Astrocyte (in vitro differentiated cells and primary cell): ENCODE measurements at regions not wholly inside any gene's neighbourhood (a gene's known extent, or its start where the extent isn't known, plus 50 kb on each side); places are given as distances from the start of the nearest gene placed in this dataset.

Experiments used
- DNase-seq: peaks from one replicate; pipeline ENCODE4 v3.0.0-alpha.2; 2010; ENCODE audit warnings: low read depth
- FAIRE-seq: peaks from 2 replicates; lab custom pipeline; 2011; peaks lifted over from hg19 to GRCh38; lab: Jason Lieb, UNC
- H2AFZ ChIP-seq: 2 replicates; pipeline ENCODE4 v1.6.0; 2012; ENCODE audit warnings: low read depth, low read length, inconsistent platforms
- H3K27ac ChIP-seq: 2 replicates; pipeline ENCODE4 v1.5.1; 2011; ENCODE audit warnings: low read depth, low read length, inconsistent platforms
- H3K27me3 ChIP-seq: 2 replicates; pipeline ENCODE4 v1.6.0; 2011; ENCODE audit warnings: low read length, inconsistent platforms; ENCODE audit not compliant: insufficient read depth
- H3K36me3 ChIP-seq: 2 replicates; pipeline ENCODE4 v1.5.1; 2011; ENCODE audit warnings: low read length, inconsistent platforms; ENCODE audit not compliant: insufficient read depth
- H3K4me1 ChIP-seq: 2 replicates; pipeline ENCODE4 v1.5.1; 2011; ENCODE audit warnings: low read length, inconsistent platforms; ENCODE audit not compliant: insufficient read depth
- H3K4me2 ChIP-seq: 2 replicates; pipeline ENCODE4 v1.6.0; 2012; ENCODE audit warnings: low read length, inconsistent platforms
- H3K4me3 ChIP-seq: 2 replicates; pipeline ENCODE4 v1.5.1; 2011; ENCODE audit warnings: low read depth, mild to moderate bottlenecking, low read length, inconsistent platforms; ENCODE audit not compliant: insufficient read depth
- H3K79me2 ChIP-seq: 2 replicates; pipeline ENCODE4 v1.6.0; 2012; ENCODE audit warnings: mild to moderate bottlenecking, low read length, inconsistent platforms; ENCODE audit not compliant: insufficient read depth
- H3K9ac ChIP-seq: 2 replicates; pipeline ENCODE4 v1.6.0; 2012; ENCODE audit warnings: mild to moderate bottlenecking, low read length, inconsistent platforms
- H3K9me3 ChIP-seq: 2 replicates; pipeline ENCODE4 v1.5.1; 2012; ENCODE audit warnings: low read depth, mild to moderate bottlenecking, low read length, inconsistent platforms; ENCODE audit not compliant: insufficient read depth
- H4K20me1 ChIP-seq: 2 replicates; pipeline ENCODE4 v1.6.0; 2012; ENCODE audit warnings: low read length, inconsistent platforms; ENCODE audit not compliant: insufficient read depth
- H3K27ac Mint-ChIP-seq: one replicate; pipeline ENCODE4 v1.8.0; 2021; ENCODE audit warnings: mild to moderate bottlenecking, mixed read lengths; ENCODE audit not compliant: unreplicated experiment
- H3K27me3 Mint-ChIP-seq: one replicate; pipeline ENCODE4 v1.8.0; 2021; ENCODE audit warnings: low read depth, mixed read lengths; ENCODE audit not compliant: unreplicated experiment
- H3K36me3 Mint-ChIP-seq: one replicate; pipeline ENCODE4 v1.8.0; 2021; ENCODE audit warnings: low read depth, mixed read lengths; ENCODE audit not compliant: unreplicated experiment
- H3K4me1 Mint-ChIP-seq: one replicate; pipeline ENCODE4 v1.8.0; 2021; ENCODE audit warnings: low read depth, mixed read lengths; ENCODE audit not compliant: unreplicated experiment
- H3K4me3 Mint-ChIP-seq: one replicate; pipeline ENCODE4 v1.8.0; 2021; ENCODE audit warnings: mild to moderate bottlenecking, moderate library complexity, mixed read lengths; ENCODE audit not compliant: unreplicated experiment
- H3K9me3 Mint-ChIP-seq: one replicate; pipeline ENCODE4 v1.8.0; 2021; ENCODE audit warnings: mild to moderate bottlenecking, mixed read lengths; ENCODE audit not compliant: unreplicated experiment
- CTCF ChIP-seq: IDR thresholded peaks from 2 replicates; pipeline ENCODE4 v1.5.1; 2011; ENCODE audit warnings: low read depth, mild to moderate bottlenecking, inconsistent platforms, low read length, moderate library complexity; ENCODE audit not compliant: insufficient read depth
- EZH2 ChIP-seq: IDR thresholded peaks from 2 replicates; pipeline ENCODE4 v1.6.1; 2012; ENCODE audit warnings: mild to moderate bottlenecking, low read length, inconsistent platforms; ENCODE audit not compliant: insufficient read depth

- no peaks in the 10 kb centered on the region for H3K9me3 ChIP-seq
- no peak overlapping the region for H3K4me3 ChIP-seq
- H3K79me2 ChIP-seq = no peaks in the 10 kb centered on the region
- H3K4me1 ChIP-seq = no peaks in the 10 kb centered on the region
- Mint-ChIP-seq H3K36me3 (no peaks in the 10 kb centered on the region), H3K9me3 (no peaks in the 10 kb centered on the region), H3K4me3 (no peak overlapping the region), H3K27me3 (no peaks in the 10 kb centered on the region), H3K27ac (no peak overlapping the region), H3K4me1 (no peaks in the 10 kb centered on the region)
- TF ChIP-seq EZH2 = no peak
- no peak for TF ChIP-seq CTCF
- no peaks in the 10 kb centered on the region for H3K36me3 ChIP-seq
- H2AFZ ChIP-seq = no peak overlapping the region
- no peak overlapping the region for H3K27ac ChIP-seq
- FAIRE-seq (no peak), DNase-seq (no peak)
- no peaks in the 10 kb centered on the region for H4K20me1 ChIP-seq
- H3K4me2 ChIP-seq = no peak overlapping the region
- no peak overlapping the region for H3K9ac ChIP-seq
- no peaks in the 10 kb centered on the region for H3K27me3 ChIP-seq
Observed at GRCh38 chr4:135705343-135705742, 1503.8 kb upstream of the PABPC4L start.

GRCh38 chr4:135694066-135694465 is 1492.5 kb upstream of the PABPC4L start:
- TF ChIP-seq EZH2 = no peak
- no peak overlapping the region for H2AFZ ChIP-seq
- H3K36me3 Mint-ChIP-seq = no peaks in the 10 kb centered on the region
- H3K36me3 ChIP-seq = no peaks in the 10 kb centered on the region
- DNase-seq (no peak), FAIRE-seq (no peak)
- no peaks in the 10 kb centered on the region for H3K4me1 ChIP-seq
- no peak overlapping the region for H3K4me3 Mint-ChIP-seq
- H3K4me3 ChIP-seq = no peak overlapping the region
- H3K27me3 Mint-ChIP-seq = no peaks in the 10 kb centered on the region
- no peak overlapping the region for H3K27ac Mint-ChIP-seq
- H3K27ac ChIP-seq = no peak overlapping the region
- no peak overlapping the region for H3K4me2 ChIP-seq
- H3K9me3 Mint-ChIP-seq = peaks cover 2% of the 10 kb centered on the region
- H3K27me3 ChIP-seq = no peaks in the 10 kb centered on the region
- no peak overlapping the region for H3K9ac ChIP-seq
- no peaks in the 10 kb centered on the region for H3K79me2 ChIP-seq
- H3K4me1 Mint-ChIP-seq = no peaks in the 10 kb centered on the region
- no peaks in the 10 kb centered on the region for H4K20me1 ChIP-seq
- H3K9me3 ChIP-seq = no peaks in the 10 kb centered on the region

- Histone ChIP-seq H3K27ac (no peak overlapping the region), H3K9me3 (no peaks in the 10 kb centered on the region), H3K4me3 (no peak overlapping the region), H3K27me3 (no peaks in the 10 kb centered on the region), H2AFZ (no peak overlapping the region), H4K20me1 (no peaks in the 10 kb centered on the region), H3K36me3 (no peaks in the 10 kb centered on the region), H3K4me1 (no peaks in the 10 kb centered on the region), H3K9ac (no peak overlapping the region), H3K4me2 (no peak overlapping the region), H3K79me2 (no peaks in the 10 kb centered on the region)
- no peak for TF ChIP-seq EZH2
- TF ChIP-seq CTCF = no peak
- Mint-ChIP-seq H3K27ac (no peak overlapping the region), H3K27me3 (no peaks in the 10 kb centered on the region), H3K4me1 (no peaks in the 10 kb centered on the region), H3K9me3 (no peaks in the 10 kb centered on the region), H3K36me3 (no peaks in the 10 kb centered on the region), H3K4me3 (no peak overlapping the region)
- no peak for FAIRE-seq
- no peak for DNase-seq
Observed at GRCh38 chr4:135684001-135684400, 1482.4 kb upstream of the PABPC4L start.
